Small intestine (tissue), 7 donors: ENCODE measurements at regions not wholly inside any gene's neighbourhood (a gene's known extent, or its start where the extent isn't known, plus 50 kb on each side); places are given as distances from the start of the nearest gene placed in this dataset.
"Not testable (repeated sequence)": the region's sequence is repeated elsewhere in the genome, so short reads cannot be mapped to it uniquely, and the experiment has no call there.

Experiments used
- DNase-seq, 2 donors: peaks; one replicate each; pipeline versions ENCODE4 v3.0.0 to v3.0.0-alpha.2; 2013
- FAIRE-seq: peaks from 2 replicates; lab custom pipeline; 2012; peaks lifted over from hg19 to GRCh38; lab: Jason Lieb, UNC
- H3K27ac ChIP-seq, 3 donors: one replicate each; pipeline ENCODE4 v1.5.1; 2013; ENCODE audit warnings: low read length in 2 of 3, mild to moderate bottlenecking in 2 of 3, control low read depth in 1 of 3, inconsistent platforms in 1 of 3, low read depth in 1 of 3, moderate library complexity in 1 of 3
- H3K27me3 ChIP-seq, 3 donors: one replicate each; pipeline ENCODE4 v1.6.1; 2013; ENCODE audit warnings: low read length in 3 of 3, inconsistent platforms in 1 of 3; ENCODE audit not compliant: control insufficient read depth in 3 of 3, insufficient read depth in 3 of 3
- H3K36me3 ChIP-seq, 3 donors: one replicate each; pipeline ENCODE4 v1.6.1; 2013; ENCODE audit warnings: low read length in 3 of 3, inconsistent platforms in 1 of 3, low read depth in 1 of 3, mild to moderate bottlenecking in 1 of 3, moderate library complexity in 1 of 3; ENCODE audit not compliant: control insufficient read depth in 3 of 3, insufficient read depth in 2 of 3
- H3K4me1 ChIP-seq, 3 donors: one replicate each; pipeline ENCODE4 v1.6.1; 2013; ENCODE audit warnings: low read length in 2 of 3, inconsistent platforms in 1 of 3, low read depth in 1 of 3, mild to moderate bottlenecking in 1 of 3, moderate library complexity in 1 of 3; ENCODE audit not compliant: control insufficient read depth in 3 of 3, insufficient read depth in 2 of 3
- H3K4me3 ChIP-seq, 3 donors: one replicate each; pipeline ENCODE4 v1.5.1; 2013; ENCODE audit warnings: low read length in 3 of 3, control low read depth in 1 of 3, inconsistent platforms in 1 of 3, low read depth in 1 of 3, mild to moderate bottlenecking in 1 of 3, moderate library complexity in 1 of 3
- H3K9me3 ChIP-seq, 2 donors: one replicate each; pipeline ENCODE4 v1.6.1; 2013; ENCODE audit warnings: low read depth in 1 of 2, low read length in 1 of 2; ENCODE audit not compliant: control insufficient read depth in 2 of 2, insufficient read depth in 1 of 2
- WGBS, 3 donors: extraction: QIAGEN DNeasy Blood & Tissue Kit; methylation state at CpG; one replicate each; pipeline ENCODE4 v1.1.7; 2013; 5-methylcytosine and 5-hydroxymethylcytosine counted together
- donor health status: healthy with polysubstance abuse.
- donor health status: control.
- donor health status: control.
- donor health status: Bipolar disorder and iron deficiency.
- donor health status: healthy.

DNA sequence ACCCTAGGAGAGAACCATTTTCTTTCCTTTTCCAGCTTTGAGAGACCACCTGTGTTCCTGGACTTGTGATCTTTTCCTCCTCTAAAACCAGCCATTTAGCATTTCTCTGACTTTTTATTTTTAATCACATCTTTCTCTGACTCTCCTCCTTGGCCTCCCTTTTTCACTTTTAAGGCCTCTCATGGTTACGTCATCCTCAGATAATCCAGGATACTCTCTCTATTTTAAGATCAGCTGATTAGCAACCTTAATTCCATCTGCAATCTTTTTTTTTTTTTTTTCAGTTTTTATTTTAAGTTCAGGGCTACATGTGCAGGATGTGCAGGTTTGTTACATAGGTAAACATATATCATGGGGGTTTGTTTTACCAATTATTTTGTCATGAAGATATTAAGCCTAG is 54.0 kb downstream of the RFPL4B start:
- Histone ChIP-seq H3K27ac (no peak overlapping the region), H3K36me3 (no peaks in the 10 kb centered on the region), H3K4me3 (no peak overlapping the region), H3K9me3 (peaks cover 0 to 7% of the 10 kb centered on the region in 2 donors), H3K4me1 (no peaks in the 10 kb centered on the region), H3K27me3 (no peaks in the 10 kb centered on the region)
- no peak for DNase-seq
- WGBS, 3 donors = 90 to 97% (median 91%) methylated on average over 1 of the region's 1 CpG
- FAIRE-seq = no peak

DNA sequence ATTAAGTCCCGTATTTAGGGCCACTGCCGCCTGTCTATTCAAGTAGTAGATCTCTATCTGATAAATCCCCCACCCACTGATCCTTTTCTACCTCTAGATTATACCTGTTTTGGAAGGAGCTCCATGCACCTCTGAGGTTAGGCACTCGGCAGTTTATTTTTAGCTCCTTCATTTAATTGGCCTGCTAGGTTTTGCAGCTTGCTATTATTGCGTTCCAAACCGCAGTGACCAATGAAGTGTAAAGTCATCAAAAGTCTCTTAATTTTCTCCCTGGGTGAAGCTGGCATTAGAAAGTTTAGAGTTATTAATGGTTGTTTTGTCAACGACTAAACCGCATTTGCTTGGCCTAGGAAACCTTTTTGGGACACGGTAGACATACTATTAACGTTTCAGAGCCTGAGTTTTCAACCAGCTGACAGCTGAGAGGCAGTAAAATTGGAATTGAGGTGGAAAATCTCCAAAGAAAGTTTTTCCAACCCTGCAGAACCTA is 60.0 kb downstream of the RFPL4B start:
- no peak for FAIRE-seq
- no peak overlapping the region for H3K27ac ChIP-seq
- H3K9me3 ChIP-seq = no peaks in the 10 kb centered on the region
- 76 to 83% (median 80%) methylated on average over 9 of the region's 9 CpGs for WGBS, 3 donors
- H3K36me3 ChIP-seq = no peaks in the 10 kb centered on the region
- H3K4me3 ChIP-seq = no peak overlapping the region
- H3K27me3 ChIP-seq = no peaks in the 10 kb centered on the region
- no peak for DNase-seq
- H3K4me1 ChIP-seq = no peaks in the 10 kb centered on the region

GRCh38 chr6:112408522-112408921 is 61.4 kb downstream of the RFPL4B start:
- no peaks in the 10 kb centered on the region for H3K27me3 ChIP-seq
- DNase-seq (no peak), FAIRE-seq (no peak)
- H3K27ac ChIP-seq = no peak overlapping the region
- no peaks in the 10 kb centered on the region for H3K4me1 ChIP-seq
- no peaks in the 10 kb centered on the region for H3K9me3 ChIP-seq
- H3K36me3 ChIP-seq = no peaks in the 10 kb centered on the region
- no peak overlapping the region for H3K4me3 ChIP-seq
- WGBS, 3 donors = 88 to 92% (median 89%) methylated on average over 10 of the region's 10 CpGs

DNA sequence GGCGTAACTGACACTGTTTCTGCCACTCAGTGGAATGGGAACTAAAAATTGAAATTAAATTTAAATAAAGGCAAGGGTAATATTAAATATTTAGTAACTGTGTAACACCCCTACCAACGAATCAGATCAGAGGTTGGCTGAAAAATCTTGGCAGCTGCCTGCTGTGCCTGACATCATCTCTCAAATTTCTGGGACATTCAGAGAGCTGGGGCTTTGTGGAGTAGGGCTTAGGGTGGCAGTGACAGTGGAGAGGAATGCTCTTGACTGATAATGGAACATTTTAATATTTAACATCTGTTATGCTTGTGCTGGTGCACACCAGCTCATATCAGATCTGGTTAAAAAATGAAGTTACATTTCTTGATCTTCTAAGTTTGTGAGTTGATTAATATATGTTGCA is 62.2 kb downstream of the RFPL4B start:
- FAIRE-seq (no peak), DNase-seq (no peak)
- no peaks in the 10 kb centered on the region for H3K27me3 ChIP-seq
- no peaks in the 10 kb centered on the region for H3K4me1 ChIP-seq
- WGBS, 3 donors = 58 to 72% (median 61%) methylated on average over 2 of the region's 2 CpGs
- no peaks in the 10 kb centered on the region for H3K9me3 ChIP-seq
- no peak overlapping the region for H3K4me3 ChIP-seq
- H3K27ac ChIP-seq = no peak overlapping the region
- H3K36me3 ChIP-seq = no peaks in the 10 kb centered on the region

GRCh38 chr6:112413780-112414179 is 66.7 kb downstream of the RFPL4B start:
- Histone ChIP-seq H3K27me3 (no peaks in the 10 kb centered on the region), H3K4me1 (no peaks in the 10 kb centered on the region), H3K36me3 (no peaks in the 10 kb centered on the region), H3K9me3 (no peaks in the 10 kb centered on the region), H3K27ac (no peak overlapping the region), H3K4me3 (no peak overlapping the region)
- no peak for FAIRE-seq
- no peak for DNase-seq
- WGBS, 3 donors = 56 to 60% (median 59%) methylated on average over 1 of the region's 1 CpG

GRCh38 chr6:112415366-112415765 is 68.2 kb downstream of the RFPL4B start:
- no peak for FAIRE-seq
- H3K4me3 ChIP-seq = no peak overlapping the region
- DNase-seq = no peak

DNA sequence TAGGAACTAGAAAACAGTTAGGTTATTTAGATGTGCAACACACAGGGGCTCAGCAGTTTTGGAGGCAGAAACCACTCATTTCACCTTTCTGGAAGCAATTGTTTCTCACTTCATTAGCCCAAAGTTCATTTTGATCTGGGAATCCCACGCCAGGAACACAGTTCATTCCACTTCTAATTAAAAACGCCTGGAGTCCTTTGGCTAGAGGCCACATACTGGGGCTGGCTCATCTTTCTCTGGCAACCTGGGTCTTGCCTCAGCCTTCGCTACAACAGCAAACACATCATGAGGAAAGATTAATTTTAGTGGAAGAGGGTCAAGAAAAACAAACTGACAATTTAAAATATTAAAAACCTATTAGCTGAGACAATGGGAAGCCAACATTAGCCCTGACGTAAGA is 69.7 kb downstream of the RFPL4B start:
- no peak for FAIRE-seq
- WGBS, 3 donors = 66 to 72% (median 68%) methylated on average over 4 of the region's 4 CpGs
- no peaks in the 10 kb centered on the region for H3K4me1 ChIP-seq

More at GRCh38 chr6:112415366-112415765, 68.2 kb downstream of the RFPL4B start:
- H3K27ac ChIP-seq = no peak overlapping the region
- H3K9me3 ChIP-seq = no peaks in the 10 kb centered on the region
- no peaks in the 10 kb centered on the region for H3K27me3 ChIP-seq
- H3K36me3 ChIP-seq = no peaks in the 10 kb centered on the region
- 49 to 72% (median 63%) methylated on average over 2 of the region's 2 CpGs for WGBS, 3 donors
- H3K4me1 ChIP-seq = no peaks in the 10 kb centered on the region

DNA sequence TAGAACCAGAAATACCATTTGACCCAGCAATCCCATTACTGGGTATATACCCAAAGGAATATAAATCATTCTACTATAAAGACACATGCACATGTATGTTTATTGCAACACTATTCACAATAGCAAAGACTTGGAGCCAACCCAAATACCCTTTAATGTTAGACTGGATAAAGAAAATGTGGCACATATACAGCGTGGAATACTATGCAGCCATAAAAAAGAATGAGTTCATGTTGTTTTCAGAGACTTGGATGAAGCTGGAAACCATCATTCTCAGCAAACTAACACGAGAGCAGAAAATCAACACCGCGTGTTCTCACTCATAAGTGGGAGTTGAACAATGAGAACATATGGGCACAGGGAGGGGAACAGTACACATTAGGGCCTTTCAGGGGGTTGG is 79.9 kb downstream of the RFPL4B start:
- H3K9me3 ChIP-seq, H3K27me3 ChIP-seq, H3K27ac ChIP-seq, DNase-seq, H3K4me1 ChIP-seq, H3K4me3 ChIP-seq, FAIRE-seq, H3K36me3 ChIP-seq: not testable (repeated sequence)
- WGBS, 3 donors = 85 to 89% (median 86%) methylated on average over 4 of the region's 4 CpGs

More for the DNA sequence above, 69.7 kb downstream of the RFPL4B start:
- Histone ChIP-seq H3K27ac (no peak overlapping the region), H3K27me3 (no peaks in the 10 kb centered on the region), H3K36me3 (no peaks in the 10 kb centered on the region), H3K4me3 (no peak overlapping the region), H3K9me3 (peaks cover 0 to 5% of the 10 kb centered on the region in 2 donors)
- DNase-seq = no peak

- FAIRE-seq = no peak
- no peaks in the 10 kb centered on the region for H3K4me1 ChIP-seq
- DNase-seq = no peak
- no peaks in the 10 kb centered on the region for H3K9me3 ChIP-seq
- H3K36me3 ChIP-seq = no peaks in the 10 kb centered on the region
- no peaks in the 10 kb centered on the region for H3K27me3 ChIP-seq
- H3K4me3 ChIP-seq = no peak overlapping the region
- no peak overlapping the region for H3K27ac ChIP-seq
Observed at GRCh38 chr6:112427499-112427898, 80.4 kb downstream of the RFPL4B start.
